ENCODE measurements at regions not wholly inside any gene's neighbourhood (a gene's known extent, or its start where the extent isn't known, plus 50 kb on each side); places are given as distances from the start of the nearest gene placed in this dataset.

- intact Hi-C loops (cut with micrococcal nuclease; ENCODE audit: unreplicated experiment) = no loop called here
- H3K27ac ChIP-seq = no peak overlapping the region
- no TSS peak for BruUV-seq (replicated peaks)
- no peak for TF ChIP-seq CTCF (conservative IDR thresholded peaks at IDR 0.05)
- TF ChIP-seq EZH2 (IDR thresholded peaks at IDR 0.05; ENCODE audit: low read depth) = no peak
- H3K4me3 ChIP-seq = no peak overlapping the region
- no peaks in the 10 kb centered on the region for H3K4me1 ChIP-seq (replicated peaks; ENCODE audit: insufficient read depth)
- no peak overlapping the region for H3K4me2 ChIP-seq
- ChIA-PET CTCF (no interaction called here), POLR2A (ENCODE audit: unreplicated experiment) (interaction anchor here (0.6 kb wide), 1 partner anchor 59 kb away, joined by 11 read pairs; no protein-coding TSS in a partner anchor)
- no peaks in the 10 kb centered on the region for H3K27me3 ChIP-seq (ENCODE audit: insufficient read depth, low read depth)
- no peaks in the 10 kb centered on the region for H3K79me2 ChIP-seq (ENCODE audit: low read depth)
- H2AFZ ChIP-seq = peak overlapping the region; percentile 44; the same call in 1 of the 2 replicates
- H4K20me1 ChIP-seq (ENCODE audit: insufficient read depth) = no peaks in the 10 kb centered on the region
- no peaks in the 10 kb centered on the region for H3K36me3 ChIP-seq (ENCODE audit: low read depth)
- DNase-seq = no peak
- no peaks in the 10 kb centered on the region for H3K9me3 ChIP-seq (ENCODE audit: insufficient read depth, low read depth)
- no peaks in the 10 kb centered on the region for H3F3A ChIP-seq (ENCODE audit: insufficient read depth, low read depth)
- H3K9me2 ChIP-seq (ENCODE audit: insufficient read depth) = no peaks in the 10 kb centered on the region
Measured at GRCh38 chr3:177430653-177431052, 233.4 kb upstream of the TBL1XR1 start.

GRCh38 chr3:177431525-177432176, 234.4 kb upstream of the TBL1XR1 start:
- H3K36me3 ChIP-seq (ENCODE audit: low read depth) = no peaks in the 10 kb centered on the region
- ChIA-PET POLR2A (ENCODE audit: unreplicated experiment) (no interaction called here), CTCF (no interaction called here)
- H3K4me2 ChIP-seq = no peak overlapping the region
- H4K20me1 ChIP-seq (ENCODE audit: insufficient read depth) = no peaks in the 10 kb centered on the region
- no peak overlapping the region for H3K27ac ChIP-seq
- no peaks in the 10 kb centered on the region for H3K4me1 ChIP-seq (replicated peaks; ENCODE audit: insufficient read depth)
- H3F3A ChIP-seq (ENCODE audit: insufficient read depth, low read depth) = no peaks in the 10 kb centered on the region
- H3K79me2 ChIP-seq (ENCODE audit: low read depth) = no peaks in the 10 kb centered on the region
- no peak overlapping the region for H2AFZ ChIP-seq
- intact Hi-C loops (cut with micrococcal nuclease; ENCODE audit: unreplicated experiment) = no loop called here
- TF ChIP-seq EZH2 (IDR thresholded peaks at IDR 0.05; ENCODE audit: low read depth) = no peak
- no peak for TF ChIP-seq CTCF (conservative IDR thresholded peaks at IDR 0.05)
- no peaks in the 10 kb centered on the region; the same call in 1 of the 2 replicates for H3K9me3 ChIP-seq (ENCODE audit: insufficient read depth, low read depth)
- no TSS peak for BruUV-seq (replicated peaks)
- no peak overlapping the region for H3K4me3 ChIP-seq
- no peaks in the 10 kb centered on the region for H3K9me2 ChIP-seq (ENCODE audit: insufficient read depth)
- no peaks in the 10 kb centered on the region for H3K27me3 ChIP-seq (ENCODE audit: insufficient read depth, low read depth)
- no peak for DNase-seq

GRCh38 chr3:177435301-177435700, 238.0 kb upstream of the TBL1XR1 start:
- no peak for DNase-seq
- no peaks in the 10 kb centered on the region for H3K9me2 ChIP-seq (ENCODE audit: insufficient read depth)
- TF ChIP-seq CTCF (conservative IDR thresholded peaks at IDR 0.05) (no peak), EZH2 (IDR thresholded peaks at IDR 0.05; ENCODE audit: low read depth) (no peak)
- no TSS peak for BruUV-seq (replicated peaks)
- no peak overlapping the region for H3K4me2 ChIP-seq
- H3K36me3 ChIP-seq (ENCODE audit: low read depth) = no peaks in the 10 kb centered on the region
- ChIA-PET POLR2A (ENCODE audit: unreplicated experiment) (no interaction called here), CTCF (no interaction called here)
- no peaks in the 10 kb centered on the region for H3K4me1 ChIP-seq (replicated peaks; ENCODE audit: insufficient read depth)
- H3K79me2 ChIP-seq (ENCODE audit: low read depth) = no peaks in the 10 kb centered on the region
- no peak overlapping the region for H2AFZ ChIP-seq
- no peak overlapping the region for H3K27ac ChIP-seq
- intact Hi-C loops (cut with micrococcal nuclease; ENCODE audit: unreplicated experiment) = no loop called here
- no peaks in the 10 kb centered on the region for H4K20me1 ChIP-seq (ENCODE audit: insufficient read depth)
- H3F3A ChIP-seq (ENCODE audit: insufficient read depth, low read depth) = no peaks in the 10 kb centered on the region
- H3K27me3 ChIP-seq (ENCODE audit: insufficient read depth, low read depth) = no peaks in the 10 kb centered on the region
- H3K9me3 ChIP-seq (ENCODE audit: insufficient read depth, low read depth) = peaks cover 4% of the 10 kb centered on the region; the same call in 1 of the 2 replicates
- no peak overlapping the region for H3K4me3 ChIP-seq

Data from PC-9 (cell line).